Right ventricle myocardium inferior (tissue), 1 donor: ENCODE measurements at regions not wholly inside any gene's neighbourhood (a gene's known extent, or its start where the extent isn't known, plus 50 kb on each side); places are given as distances from the start of the nearest gene placed in this dataset.

Source experiments
- ATAC-seq: fragments of 200-7000 bp; cut with Tn5 transposase; one replicate; pipeline ENCODE4 v1.9.1; 2020; ENCODE audit warnings: mild to moderate bottlenecking, moderate library complexity
- DNase-seq: peaks from one replicate; pipeline ENCODE4 v3.0.0; 2021; ENCODE audit errors: missing footprints
- intact Hi-C: fragments of 100-400 bp; cut with DNase I; formaldehyde crosslinking; loops from one replicate; pipeline ENCODE4 v1.11.0; 2022
- donor health status: DM: no; HTN: yes; CAD: no; lungs with severe emphysema.

DNA sequence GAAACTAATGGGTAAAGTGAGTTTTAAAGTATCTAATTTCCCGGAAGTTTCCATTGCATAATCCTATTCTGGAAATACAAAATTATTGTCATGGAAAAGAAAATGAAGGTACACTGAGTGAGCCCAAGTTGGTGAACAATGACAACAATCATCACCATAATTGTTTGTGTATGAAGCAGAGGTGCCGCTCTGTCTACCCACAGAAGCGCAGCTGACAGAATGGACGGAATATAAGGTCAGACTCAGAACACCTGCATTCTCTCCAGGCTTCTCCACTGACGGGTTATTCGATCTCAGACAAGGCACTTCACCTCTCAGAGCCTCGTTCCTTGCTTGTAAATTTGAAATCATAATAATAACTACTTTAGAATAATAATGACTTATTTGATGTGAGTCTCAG, 99.1 kb upstream of the NGF start:
- no peak for DNase-seq
- no peak for ATAC-seq
- intact Hi-C loops, result no loop called here

GRCh38 chr1:115436596-115436995, 98.5 kb upstream of the NGF start:
- ATAC-seq, result no peak
- intact Hi-C loops, result no loop called here
- no peak for DNase-seq

DNA sequence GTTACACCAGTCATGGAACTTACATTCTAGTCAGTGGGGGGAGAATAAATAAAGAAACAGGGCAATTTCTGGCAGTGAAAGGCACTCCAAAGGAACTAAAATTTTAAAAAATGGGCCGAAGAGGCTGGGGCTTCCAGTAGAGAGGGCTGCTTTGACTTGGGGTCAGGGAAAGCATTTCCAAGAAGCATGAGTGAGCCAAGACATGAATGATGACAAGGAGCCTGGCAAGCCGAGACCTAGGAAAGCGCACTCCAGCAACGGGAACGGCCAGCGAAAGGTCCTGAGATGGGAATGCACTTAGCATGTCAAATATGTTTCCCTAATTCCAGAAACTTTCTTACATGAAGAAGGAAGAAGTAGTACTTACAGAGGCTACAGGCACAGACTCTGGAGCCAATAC, 95.4 kb upstream of the NGF start:
- intact Hi-C loops, result no loop called here
- no peak for DNase-seq
- no peak for ATAC-seq

- peak; percentile 51 for ATAC-seq
- no peak for DNase-seq
- intact Hi-C loops, result no loop called here
These were observed 94.0 kb upstream of the NGF start for GRCh38 chr1:115432061-115432460.

- intact Hi-C loops, result no loop called here
- DNase-seq (no peak), ATAC-seq (no peak)
These were observed 92.6 kb upstream of the NGF start for GRCh38 chr1:115430441-115431158.

GRCh38 chr1:115429884-115430283, 91.8 kb upstream of the NGF start:
- ATAC-seq, result no peak
- DNase-seq, result no peak
- intact Hi-C loops, result no loop called here

DNA sequence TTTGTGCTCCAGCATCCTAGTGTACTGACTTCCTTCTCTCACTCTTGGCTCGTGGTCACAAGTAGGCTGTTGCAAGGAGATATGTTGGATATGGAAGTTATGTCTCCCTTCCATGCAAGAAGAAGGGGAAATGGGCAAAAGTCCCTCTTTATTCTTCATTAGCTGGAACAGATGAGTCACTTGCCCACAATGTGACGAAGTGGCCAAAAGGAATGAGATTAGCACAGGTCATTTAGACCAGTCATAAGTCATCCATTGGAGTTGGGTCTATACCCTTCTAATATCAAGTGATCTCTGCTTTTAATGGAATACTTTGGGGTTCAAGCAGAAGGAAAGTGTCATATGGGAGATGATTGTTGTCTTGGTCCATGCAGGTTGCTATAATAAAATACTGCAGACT, 91.2 kb upstream of the NGF start:
- DNase-seq (no peak), ATAC-seq (no peak)
- intact Hi-C loops, result no loop called here

GRCh38 chr1:115428676-115429075, 90.6 kb upstream of the NGF start:
- no peak for DNase-seq
- no peak for ATAC-seq
- intact Hi-C loops, result no loop called here

DNA sequence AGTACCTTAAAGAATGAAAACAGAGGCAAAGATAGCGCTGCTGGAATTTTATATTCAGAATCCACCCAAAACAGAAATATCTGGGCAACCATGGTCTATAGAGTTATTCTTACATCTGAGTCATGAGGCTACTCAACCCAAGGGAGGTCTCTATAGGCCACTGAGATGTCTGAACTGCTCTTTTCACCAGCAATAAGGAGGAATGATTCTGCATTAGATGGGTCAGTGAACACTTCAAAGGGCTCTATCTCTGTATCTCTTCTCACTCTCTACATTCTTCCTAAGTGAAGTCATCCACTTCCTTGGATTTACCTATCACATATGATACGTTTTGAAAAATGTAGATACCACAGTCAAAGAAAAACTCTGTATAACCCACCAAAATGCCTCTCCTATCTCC, 90.2 kb upstream of the NGF start:
- intact Hi-C loops, result no loop called here
- ATAC-seq (no peak), DNase-seq (no peak)

- ATAC-seq, result no peak
- intact Hi-C loops, result no loop called here
These were observed 88.9 kb upstream of the NGF start for GRCh38 chr1:115426956-115427355.

GRCh38 chr1:115426231-115426771, 88.3 kb upstream of the NGF start:
- ATAC-seq, result peak; percentile 93
- intact Hi-C loops, result no loop called here
- DNase-seq, result peak; percentile 78

More at GRCh38 chr1:115426956-115427355, 88.9 kb upstream of the NGF start:
- DNase-seq, result no peak

- no peak for ATAC-seq
- intact Hi-C loops, result no loop called here
These were observed 87.4 kb upstream of the NGF start for GRCh38 chr1:115425442-115425841.

DNA sequence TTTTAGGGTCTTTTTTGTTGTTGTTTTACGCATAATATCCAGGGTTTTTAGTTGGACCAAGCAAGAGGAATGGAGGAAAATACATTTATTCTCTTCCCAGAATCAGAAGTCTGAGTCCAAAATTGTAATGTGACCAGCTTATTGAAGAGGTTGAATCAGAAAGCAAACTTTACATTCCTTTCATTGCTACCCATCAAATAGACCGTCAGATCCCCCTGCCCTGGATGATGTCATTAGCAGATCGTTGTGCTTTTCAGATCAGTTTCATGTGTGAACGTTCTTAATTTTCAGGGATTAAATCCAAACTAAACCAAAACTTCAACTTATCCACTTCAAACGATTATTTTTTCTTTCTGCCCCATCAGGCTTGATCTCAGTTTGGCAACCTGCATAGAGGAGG, 85.7 kb upstream of the NGF start:
- DNase-seq (no peak), ATAC-seq (no peak)
- intact Hi-C loops, result no loop called here

More at GRCh38 chr1:115425442-115425841, 87.4 kb upstream of the NGF start:
- no peak for DNase-seq

- no peak for ATAC-seq
- no peak for DNase-seq
- intact Hi-C loops, result no loop called here
These were observed 81.5 kb upstream of the NGF start for GRCh38 chr1:115419571-115419970.

DNA sequence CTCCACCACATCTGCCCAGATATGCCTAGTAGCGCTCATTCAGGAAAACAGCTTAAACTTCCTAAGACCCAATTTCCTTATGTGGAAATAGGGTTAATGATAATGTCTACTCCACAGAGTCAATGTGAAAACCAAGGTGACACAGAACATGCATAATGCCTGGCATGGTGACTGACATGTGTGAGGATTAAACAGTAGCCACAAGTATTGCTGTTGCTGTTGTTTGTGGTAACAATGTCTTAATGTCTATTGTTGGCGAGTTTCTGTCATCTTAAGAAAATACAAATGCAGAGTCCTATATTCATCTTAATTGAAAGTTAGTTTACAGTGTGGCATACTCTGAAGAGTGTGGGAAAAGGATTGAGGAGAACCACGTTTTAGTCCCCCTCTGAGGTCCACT, 75.6 kb upstream of the NGF start:
- no peak for ATAC-seq
- no peak for DNase-seq
- intact Hi-C loops, result no loop called here

DNA sequence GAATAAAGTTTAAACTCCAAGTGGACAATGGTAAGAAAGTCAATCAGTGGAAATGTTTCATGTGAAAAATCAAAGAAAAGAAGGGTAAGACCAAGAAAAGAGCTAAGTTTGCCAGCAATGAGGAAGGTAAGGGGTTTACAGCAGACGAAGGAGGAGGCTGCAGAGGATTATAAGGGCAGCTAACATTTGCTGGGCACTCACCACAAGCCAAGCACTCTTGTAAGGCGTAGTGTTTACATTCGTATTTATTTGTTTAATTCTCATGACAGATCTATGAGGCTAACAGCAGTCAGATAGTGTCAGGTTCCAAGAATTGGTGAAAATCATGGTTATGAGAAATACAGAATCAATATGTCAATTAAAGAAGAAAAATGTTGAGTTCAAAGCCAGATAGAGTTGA, 75.2 kb upstream of the NGF start:
- intact Hi-C loops, result no loop called here
- DNase-seq (no peak), ATAC-seq (no peak)

DNA sequence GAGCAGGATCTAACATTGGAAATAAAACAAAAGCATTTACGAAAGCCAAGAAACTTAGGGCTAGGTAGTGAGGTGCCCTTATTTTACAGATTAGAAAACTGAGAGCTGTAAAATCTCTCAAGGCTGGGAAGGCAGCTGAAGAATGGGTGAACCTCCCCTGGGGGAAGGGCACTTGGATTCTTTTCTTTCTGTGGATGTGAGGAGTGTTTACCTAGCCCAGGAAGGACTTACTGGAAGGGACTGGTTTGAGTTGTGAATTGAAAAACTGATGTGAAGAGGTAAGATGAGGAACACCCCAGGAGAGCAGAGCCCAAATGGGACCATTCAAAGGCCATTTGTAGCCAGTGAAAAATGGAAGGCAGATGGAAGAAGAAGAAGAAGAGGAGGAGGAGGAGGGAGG, 74.7 kb upstream of the NGF start:
- DNase-seq, result no peak
- intact Hi-C loops, result no loop called here
- no peak for ATAC-seq

- intact Hi-C loops, result no loop called here
- DNase-seq (no peak), ATAC-seq (no peak)
These were observed 74.2 kb upstream of the NGF start for GRCh38 chr1:115412286-115412685.

DNA sequence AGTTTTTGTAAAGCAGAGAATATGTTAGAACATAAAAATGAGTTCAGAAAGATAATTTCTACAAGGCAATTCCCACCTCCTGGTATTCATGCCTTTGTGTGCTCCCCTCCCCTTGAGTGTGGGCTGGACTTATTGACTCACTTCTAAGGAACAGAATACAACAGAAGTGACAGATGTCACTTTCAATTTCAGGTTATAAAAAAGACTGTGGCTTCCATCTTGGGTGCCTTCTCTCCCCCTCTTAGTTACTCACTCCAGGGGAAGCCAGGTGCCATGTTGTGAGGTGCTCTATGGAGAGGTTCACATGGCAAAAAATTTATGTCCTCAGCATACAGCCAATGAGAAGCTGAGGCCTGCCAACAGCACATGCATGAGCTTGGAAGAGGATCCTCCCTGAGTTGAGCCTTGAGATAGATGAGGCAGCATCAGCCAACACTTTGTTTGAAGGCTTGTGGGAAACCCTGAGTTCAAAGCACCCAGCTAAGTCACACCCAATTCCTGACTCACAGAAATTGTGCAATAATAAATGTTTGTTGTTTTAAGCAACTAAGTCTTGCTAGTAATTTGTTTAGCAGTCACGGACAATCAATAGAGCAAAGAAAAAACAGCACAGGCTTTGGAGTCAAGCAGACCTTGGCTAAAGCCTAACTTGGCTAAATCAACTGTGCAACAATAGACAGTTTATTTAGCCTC, 73.5 kb upstream of the NGF start:
- intact Hi-C loops, result no loop called here
- ATAC-seq (peak; percentile 41), DNase-seq (no peak)
